ENCODE measurements at regions not wholly inside any gene's neighbourhood (a gene's known extent, or its start where the extent isn't known, plus 50 kb on each side); places are given as distances from the start of the nearest gene placed in this dataset.
"Not testable (repeated sequence)": the region's sequence is repeated elsewhere in the genome, so short reads cannot be mapped to it uniquely, and the experiment has no call there.

DNA sequence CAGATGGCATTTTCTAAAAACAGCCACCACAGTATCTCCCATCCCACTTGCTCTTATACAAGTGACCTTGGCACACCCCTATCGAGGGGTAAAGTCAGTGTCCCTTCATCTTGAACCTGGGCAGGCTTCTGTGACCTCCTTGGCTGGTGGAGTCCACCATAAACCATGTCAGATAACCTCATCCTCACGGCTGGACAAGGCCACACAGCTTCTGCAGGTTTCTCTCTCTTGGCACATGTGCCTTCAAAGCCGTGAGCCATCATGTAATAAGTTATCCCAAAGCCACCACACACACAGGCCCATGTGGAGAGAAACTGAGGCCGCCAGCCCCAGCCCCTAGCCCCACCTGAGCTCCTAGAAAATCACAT, 105.4 kb downstream of the SNX5 start:
- DNase-seq (ENCODE audit: low read depth), result no peak
- in situ Hi-C loops (cut with HindIII; ENCODE audit: low sequenced_read_pairs), result no loop called here
- TF ChIP-seq, protein P1, sequence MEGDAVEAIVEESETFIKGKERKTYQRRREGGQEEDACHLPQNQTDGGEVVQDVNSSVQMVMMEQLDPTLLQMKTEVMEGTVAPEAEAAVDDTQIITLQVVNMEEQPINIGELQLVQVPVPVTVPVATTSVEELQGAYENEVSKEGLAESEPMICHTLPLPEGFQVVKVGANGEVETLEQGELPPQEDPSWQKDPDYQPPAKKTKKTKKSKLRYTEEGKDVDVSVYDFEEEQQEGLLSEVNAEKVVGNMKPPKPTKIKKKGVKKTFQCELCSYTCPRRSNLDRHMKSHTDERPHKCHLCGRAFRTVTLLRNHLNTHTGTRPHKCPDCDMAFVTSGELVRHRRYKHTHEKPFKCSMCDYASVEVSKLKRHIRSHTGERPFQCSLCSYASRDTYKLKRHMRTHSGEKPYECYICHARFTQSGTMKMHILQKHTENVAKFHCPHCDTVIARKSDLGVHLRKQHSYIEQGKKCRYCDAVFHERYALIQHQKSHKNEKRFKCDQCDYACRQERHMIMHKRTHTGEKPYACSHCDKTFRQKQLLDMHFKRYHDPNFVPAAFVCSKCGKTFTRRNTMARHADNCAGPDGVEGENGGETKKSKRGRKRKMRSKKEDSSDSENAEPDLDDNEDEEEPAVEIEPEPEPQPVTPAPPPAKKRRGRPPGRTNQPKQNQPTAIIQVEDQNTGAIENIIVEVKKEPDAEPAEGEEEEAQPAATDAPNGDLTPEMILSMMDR (IDR thresholded peaks at IDR 0.05; ENCODE audit: low read depth, low read length, missing control alignments), result no peak
- no peak overlapping the region for H3K4me3 ChIP-seq (ENCODE audit: low read depth, low read length)

DNA sequence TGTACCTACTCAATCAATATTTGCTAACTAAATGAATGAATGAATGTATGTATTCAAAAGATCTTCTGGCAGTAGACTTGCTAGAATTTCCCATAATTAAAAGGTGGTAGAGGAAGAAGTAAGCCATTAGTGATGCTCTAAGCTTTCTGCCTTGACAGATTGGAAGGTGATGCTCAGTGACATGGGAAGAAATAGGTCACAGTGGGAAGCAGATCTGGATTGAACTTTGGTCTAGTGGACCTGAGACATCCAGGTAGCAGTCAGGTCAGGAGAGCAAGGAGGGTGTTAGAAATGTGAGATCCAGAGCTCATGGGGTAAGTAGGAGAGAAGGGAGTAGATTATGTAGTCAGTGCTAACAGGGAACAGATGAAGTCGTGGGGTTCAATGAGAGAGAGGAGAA, 106.4 kb downstream of the SNX5 start:
- no peak overlapping the region for H3K4me3 ChIP-seq (ENCODE audit: low read depth, low read length)
- TF ChIP-seq, protein P1 (IDR thresholded peaks at IDR 0.05; ENCODE audit: low read depth, low read length, missing control alignments), result no peak
- no peak for DNase-seq (ENCODE audit: low read depth)
- in situ Hi-C loops (cut with HindIII; ENCODE audit: low sequenced_read_pairs), result no loop called here

DNA sequence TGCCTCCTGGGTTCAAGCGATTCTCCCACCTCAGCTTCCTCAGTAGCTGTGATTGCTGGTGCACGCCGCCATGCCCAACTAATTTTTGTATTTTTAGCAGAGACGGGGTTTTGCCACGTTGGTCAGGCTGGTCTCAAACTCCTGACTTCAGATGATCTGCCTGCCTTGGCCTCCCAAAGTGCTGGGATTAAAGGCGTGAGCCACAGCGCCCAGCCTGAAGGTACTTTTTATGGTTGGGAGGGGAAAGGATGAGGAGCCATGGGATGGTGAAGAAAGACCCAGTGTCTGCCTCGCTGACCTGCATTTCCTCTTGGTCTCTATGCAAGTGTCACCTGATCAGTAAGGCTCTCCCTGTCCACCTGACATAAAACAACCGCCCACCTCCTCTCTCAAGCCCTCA, 107.0 kb downstream of the SNX5 start:
- in situ Hi-C loops (cut with HindIII; ENCODE audit: low sequenced_read_pairs); H3K4me3 ChIP-seq (ENCODE audit: low read depth, low read length); DNase-seq (ENCODE audit: low read depth): not testable (repeated sequence)

DNA sequence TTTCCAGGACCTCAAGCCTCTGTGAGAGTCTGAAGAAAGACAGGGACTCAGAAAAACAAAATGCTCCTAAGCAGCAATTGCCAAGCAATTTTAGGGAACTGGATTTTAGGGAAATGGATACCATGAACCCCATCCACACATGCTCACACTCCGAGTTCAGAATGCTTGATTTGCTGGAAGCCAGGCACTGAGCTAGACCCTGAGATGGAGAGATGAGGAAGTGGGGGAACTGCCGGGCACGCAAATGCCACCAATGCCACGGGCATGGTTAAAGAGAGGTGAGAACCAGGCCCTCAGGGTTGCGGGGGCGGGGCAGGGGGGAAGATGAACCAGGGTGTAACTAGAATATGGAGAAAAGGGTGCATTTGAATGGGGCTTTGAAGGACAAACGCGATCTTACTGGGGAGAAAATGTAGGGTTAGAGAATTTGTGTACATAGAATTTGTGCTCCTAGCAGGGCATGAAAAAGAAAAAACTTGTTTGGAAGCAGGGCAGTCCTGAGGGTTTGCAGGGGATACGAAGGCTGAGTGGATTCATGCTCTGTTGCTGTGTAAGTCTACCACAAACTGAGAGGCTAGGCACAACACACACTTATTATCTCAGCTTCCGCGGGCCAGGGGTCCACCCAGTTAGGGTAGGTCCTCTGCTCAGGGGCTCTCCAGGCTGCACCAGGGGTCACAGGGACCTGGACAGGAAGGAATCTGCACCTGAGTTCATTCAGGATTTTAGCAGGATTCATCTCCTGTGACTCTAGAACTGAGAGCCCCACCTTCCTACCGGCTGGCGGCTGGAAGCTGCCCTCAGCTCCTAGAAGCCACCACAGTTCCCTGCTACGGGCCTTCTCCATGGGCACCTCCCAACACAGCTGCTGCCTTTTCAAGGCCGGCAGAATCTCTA, 108.0 kb downstream of the SNX5 start:
- in situ Hi-C loops (cut with HindIII; ENCODE audit: low sequenced_read_pairs), result no loop called here
- TF ChIP-seq, protein P1 (IDR thresholded peaks at IDR 0.05; ENCODE audit: low read depth, low read length, missing control alignments), result no peak
- H3K4me3 ChIP-seq (ENCODE audit: low read depth, low read length), result no peak overlapping the region

DNA sequence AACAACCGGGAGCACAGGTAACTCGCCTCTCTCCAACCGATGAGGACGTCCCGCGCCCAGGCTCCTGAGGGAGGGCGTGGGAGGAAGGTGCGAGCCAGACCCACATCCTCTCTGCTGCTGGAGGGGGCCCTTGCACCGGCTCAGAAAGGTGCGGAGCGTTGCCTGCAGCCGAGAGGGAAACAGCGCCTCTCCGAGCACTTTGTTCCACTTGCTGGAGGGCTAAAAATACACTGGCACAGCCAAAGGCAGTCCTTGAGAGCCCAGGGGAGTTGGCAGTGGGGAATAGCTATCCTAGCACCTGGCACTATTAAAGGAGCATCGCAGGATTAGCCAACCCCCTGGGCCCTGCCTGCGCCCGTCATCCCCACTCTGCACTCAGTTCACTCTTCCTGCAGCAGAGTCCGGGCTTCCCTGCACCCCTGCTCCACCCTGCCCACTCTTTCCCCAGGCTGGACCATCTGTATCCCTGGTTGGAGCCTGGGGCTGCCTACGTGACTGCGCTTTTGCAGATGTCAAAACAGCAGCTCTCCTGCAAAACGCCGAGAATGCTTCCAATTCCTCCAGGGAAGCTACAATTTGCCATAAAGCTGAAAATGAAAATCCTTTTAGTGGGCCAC, 108.9 kb downstream of the SNX5 start:
- TF ChIP-seq, protein P1 (IDR thresholded peaks at IDR 0.05; ENCODE audit: low read depth, low read length, missing control alignments), result no peak
- in situ Hi-C loops (cut with HindIII; ENCODE audit: low sequenced_read_pairs), result no loop called here
- DNase-seq (ENCODE audit: low read depth), result no peak
- H3K4me3 ChIP-seq (ENCODE audit: low read depth, low read length), result no peak overlapping the region

More for the DNA sequence above, 108.0 kb downstream of the SNX5 start:
- DNase-seq (ENCODE audit: low read depth), result no peak

DNA sequence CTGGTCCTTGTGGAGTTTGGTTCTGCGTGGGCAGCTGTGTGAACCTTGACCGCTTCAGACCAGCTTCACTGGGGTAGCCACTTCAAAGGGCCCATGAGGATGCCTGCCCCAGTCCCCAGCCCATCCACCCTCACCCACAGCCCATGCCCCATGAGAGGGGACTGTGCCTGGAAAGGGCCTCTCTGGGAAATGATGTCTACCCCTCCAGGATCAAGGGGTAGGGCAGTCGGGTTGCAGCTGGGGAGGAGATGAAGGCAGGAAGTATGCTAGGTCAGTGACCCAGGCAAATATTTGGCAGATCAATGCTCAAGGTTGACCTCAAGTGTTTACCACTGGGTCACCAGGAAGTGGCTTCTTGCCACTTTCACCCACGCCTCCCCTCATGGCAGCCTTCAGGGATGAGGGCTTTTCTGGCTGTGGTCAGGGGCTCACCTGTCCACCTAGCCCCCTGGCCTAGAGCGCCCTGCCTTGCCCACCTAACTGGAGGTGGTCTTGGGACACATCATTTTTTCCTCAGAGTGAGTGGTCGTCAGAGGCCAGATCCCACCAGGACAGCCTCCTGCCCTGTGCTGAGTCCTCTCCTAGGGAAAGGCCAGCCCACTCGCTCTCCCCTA, 109.5 kb downstream of the SNX5 start:
- no peak overlapping the region for H3K4me3 ChIP-seq (ENCODE audit: low read depth, low read length)
- in situ Hi-C loops (cut with HindIII; ENCODE audit: low sequenced_read_pairs), result no loop called here
- DNase-seq (ENCODE audit: low read depth), result no peak
- TF ChIP-seq, protein P1 (IDR thresholded peaks at IDR 0.05; ENCODE audit: low read depth, low read length, missing control alignments), result no peak
